ENCODE measurements at regions not wholly inside any gene's neighbourhood (a gene's known extent, or its start where the extent isn't known, plus 50 kb on each side); places are given as distances from the start of the nearest gene placed in this dataset.

DNA sequence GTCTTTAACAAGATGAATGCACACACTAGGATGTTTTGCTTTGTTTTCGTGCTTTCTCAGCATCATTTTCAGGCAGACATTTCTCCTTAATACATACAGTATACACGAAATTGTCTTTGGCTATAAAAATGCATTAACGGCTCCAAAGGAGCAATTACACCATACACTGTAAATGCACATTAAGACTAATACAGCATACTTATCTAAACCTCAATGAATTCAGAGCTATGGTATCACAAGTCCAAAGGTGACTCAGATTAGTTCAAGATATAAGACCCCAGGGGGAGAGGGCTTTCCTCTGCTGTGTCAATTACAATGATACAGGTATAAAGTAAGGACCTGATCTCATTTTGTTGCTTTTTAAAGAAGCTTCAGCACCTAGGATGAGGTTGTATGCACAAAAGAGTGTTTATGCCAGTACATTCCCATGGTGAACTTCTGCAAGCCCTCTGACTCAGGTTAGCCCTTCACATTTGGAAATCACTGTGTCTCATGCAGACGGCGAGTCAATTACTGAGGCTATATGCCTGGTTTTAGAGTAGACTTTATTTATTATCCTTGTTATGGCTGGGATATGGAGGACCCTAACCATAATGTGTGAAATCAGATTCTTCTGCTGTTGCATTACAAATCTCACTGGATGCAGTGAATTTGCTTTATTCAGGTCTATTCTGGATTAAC, 233.3 kb downstream of the ZNF608 start:
- H3K23me2 ChIP-seq (ENCODE audit: insufficient read length, low read depth, low read length, poor library complexity, severe bottlenecking) = no peaks in the 10 kb centered on the region
- H2BK5ac ChIP-seq (ENCODE audit: insufficient read length, low read length) = no peak overlapping the region
- H3K9ac ChIP-seq (ENCODE audit: extremely low read depth, insufficient read length, low read length) = no peak overlapping the region
- no peak overlapping the region for H3K56ac ChIP-seq (ENCODE audit: insufficient read length, low read depth, low read length)
- H3K14ac ChIP-seq (ENCODE audit: insufficient read depth, low read length) = no peak overlapping the region
- Mint-ChIP-seq H3K4me3 (no peak overlapping the region), H3K27ac (no peak overlapping the region), H3K27me3 (ENCODE audit: low read depth) (no peaks in the 10 kb centered on the region; the same call in 1 of the 2 replicates), H3K4me1 (peaks cover 13 to 15% of the 10 kb centered on the region in 2 experiments), H3K9me3 (no peaks in the 10 kb centered on the region; a peak in 1 of 5 replicates), H3K36me3 (ENCODE audit: insufficient read depth in 1 of 3, low read depth in 3 of 3) (no peaks in the 10 kb centered on the region)
- no peaks in the 10 kb centered on the region for H3K4me1 ChIP-seq (ENCODE audit: insufficient read depth, low read length)
- H2BK20ac ChIP-seq (ENCODE audit: low read depth, low read length, poor library complexity, severe bottlenecking) = no peak overlapping the region
- H3K27me3 ChIP-seq (ENCODE audit: insufficient read depth, low read length) = no peaks in the 10 kb centered on the region
- WGBS (ENCODE audit: extremely low coverage, insufficient read length, low lambda C conversion rate) = no CpG with 5 or more reads among the region's 5 CpGs
- no peak overlapping the region for H3K4ac ChIP-seq (ENCODE audit: low read depth, low read length)
- H4K8ac ChIP-seq (replicated peaks; ENCODE audit: insufficient read length, low read depth, low read length) = no peak overlapping the region
- no peak overlapping the region for H4K5ac ChIP-seq (ENCODE audit: insufficient read length, low read depth, low read length)
- no peak for DNase-seq
- H2BK120ac ChIP-seq (ENCODE audit: low read depth, low read length, poor library complexity, severe bottlenecking) = no peak overlapping the region
- H2AFZ ChIP-seq (ENCODE audit: low read length) = no peak overlapping the region
- H4K91ac ChIP-seq (ENCODE audit: insufficient read length, low read depth, low read length) = no peak overlapping the region
- TF ChIP-seq, protein P1, sequence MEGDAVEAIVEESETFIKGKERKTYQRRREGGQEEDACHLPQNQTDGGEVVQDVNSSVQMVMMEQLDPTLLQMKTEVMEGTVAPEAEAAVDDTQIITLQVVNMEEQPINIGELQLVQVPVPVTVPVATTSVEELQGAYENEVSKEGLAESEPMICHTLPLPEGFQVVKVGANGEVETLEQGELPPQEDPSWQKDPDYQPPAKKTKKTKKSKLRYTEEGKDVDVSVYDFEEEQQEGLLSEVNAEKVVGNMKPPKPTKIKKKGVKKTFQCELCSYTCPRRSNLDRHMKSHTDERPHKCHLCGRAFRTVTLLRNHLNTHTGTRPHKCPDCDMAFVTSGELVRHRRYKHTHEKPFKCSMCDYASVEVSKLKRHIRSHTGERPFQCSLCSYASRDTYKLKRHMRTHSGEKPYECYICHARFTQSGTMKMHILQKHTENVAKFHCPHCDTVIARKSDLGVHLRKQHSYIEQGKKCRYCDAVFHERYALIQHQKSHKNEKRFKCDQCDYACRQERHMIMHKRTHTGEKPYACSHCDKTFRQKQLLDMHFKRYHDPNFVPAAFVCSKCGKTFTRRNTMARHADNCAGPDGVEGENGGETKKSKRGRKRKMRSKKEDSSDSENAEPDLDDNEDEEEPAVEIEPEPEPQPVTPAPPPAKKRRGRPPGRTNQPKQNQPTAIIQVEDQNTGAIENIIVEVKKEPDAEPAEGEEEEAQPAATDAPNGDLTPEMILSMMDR (conservative IDR thresholded peaks at IDR 0.05) = no peak
- no peaks in the 10 kb centered on the region for H3K79me2 ChIP-seq (ENCODE audit: insufficient read depth, low read length)
- H3K79me1 ChIP-seq (ENCODE audit: insufficient read depth, low read depth, low read length, poor library complexity, severe bottlenecking) = no peaks in the 10 kb centered on the region
- no peak overlapping the region for H3K18ac ChIP-seq (ENCODE audit: insufficient read length, low read depth, low read length)
- no peak overlapping the region for H2AK5ac ChIP-seq (ENCODE audit: insufficient read length, low read length)
- no peak overlapping the region for H3K23ac ChIP-seq (ENCODE audit: insufficient read length, low read depth, low read length)
- no peak overlapping the region for H3T11ph ChIP-seq (ENCODE audit: low read length)
- H3K9me3 ChIP-seq (ENCODE audit: control insufficient read depth, low read depth, low read length) = no peaks in the 10 kb centered on the region
- no peaks in the 10 kb centered on the region for H4K20me1 ChIP-seq (ENCODE audit: control insufficient read depth, insufficient read depth, insufficient read length)
- H2BK15ac ChIP-seq (ENCODE audit: low read depth, low read length) = no peak overlapping the region
- no peak overlapping the region for H3K4me2 ChIP-seq (ENCODE audit: insufficient read depth, insufficient read length, low read length)
- H3K27ac ChIP-seq (ENCODE audit: insufficient read length, low read depth, low read length) = no peak overlapping the region
- no peak overlapping the region for H2BK12ac ChIP-seq (ENCODE audit: insufficient read length, low read depth, low read length)
